K562 (cell line): ENCODE measurements at regions not wholly inside any gene's neighbourhood (a gene's known extent, or its start where the extent isn't known, plus 50 kb on each side); places are given as distances from the start of the nearest gene placed in this dataset.

Experiments used
- ATAC-seq: fragments of 200-7000 bp; cut with Tn5 transposase; 3 replicates; pipeline ENCODE4 v1.9.1; 2020; ENCODE audit warnings: moderate library complexity
- BruUV-seq: library from RNA; stranded (reverse); fragments of 400-500 nt; replicated peaks from 2 replicates; lab custom pipeline; 2021; lab: Mats Ljungman, UMichigan
- CTCF ChIA-PET: fragments of 300-600 bp; formaldehyde crosslinking; extraction: SDS; loops from one replicate; lab custom pipeline; 2021; ENCODE audit warnings: low intra/inter-chr PET ratio; lab: Yijun Ruan, JAX
- POLR2A ChIA-PET: fragments of 300-600, 350-650 bp; sonication (Branson Sonifier 250); formaldehyde crosslinking; extraction: SDS; loops from one replicate; lab custom pipeline; 2021; ENCODE audit warnings: antibody characterized with exemption, inconsistent platforms; lab: Yijun Ruan, JAX
- DNase-seq, 4 experiments: peaks; one replicate each; pipeline versions ENCODE4 v3.0.0 to v3.0.0-alpha.2; 2011 to 2018; ENCODE audit warnings: low spot score in 3 of 4, mixed read lengths in 3 of 4; ENCODE audit errors: extremely low read depth in 1 of 4
- FAIRE-seq: peaks from 2 replicates; lab custom pipeline; 2011; peaks lifted over from hg19 to GRCh38; lab: Jason Lieb, UNC
- H2AFZ ChIP-seq: 2 replicates; pipeline ENCODE4 v1.6.0; 2011; ENCODE audit warnings: low read depth, low read length, control low read depth, inconsistent platforms
- H3K27ac ChIP-seq: fragments of 200-600 bp; 3 replicates; pipeline ENCODE4 v1.8.0; 2011; ENCODE audit warnings: low read depth, mild to moderate bottlenecking, control low read depth, inconsistent platforms, low read length, moderate library complexity, mixed read lengths; ENCODE audit errors: extremely low read depth
- H3K27me3 ChIP-seq, 2 experiments: fragments of 300-600 bp in 1 of 2; 2 replicates in 1 of 2; 3 replicates in 1 of 2; pipeline versions ENCODE4 v1.6.0 to v1.8.0; 2011; ENCODE audit warnings: inconsistent platforms in 2 of 2, low read length in 2 of 2, mild to moderate bottlenecking in 1 of 2, mixed read lengths in 1 of 2, moderate library complexity in 1 of 2; ENCODE audit not compliant: control insufficient read depth in 2 of 2, insufficient read depth in 2 of 2
- H3K36me3 ChIP-seq: fragments of 300-600 bp; 3 replicates; pipeline ENCODE4 v1.8.0; 2011; ENCODE audit warnings: mild to moderate bottlenecking, low read length, inconsistent platforms; ENCODE audit not compliant: control insufficient read depth, insufficient read depth
- H3K4me1 ChIP-seq, 2 experiments: fragments of 200-600 bp in 1 of 2; replicated peaks in 1 of 2; 2 replicates in 1 of 2; 3 replicates in 1 of 2; pipeline versions ENCODE4 v1.5.1 to v1.8.0; 2011; ENCODE audit warnings: inconsistent platforms in 2 of 2, low read length in 2 of 2, mild to moderate bottlenecking in 1 of 2, mixed read lengths in 1 of 2, moderate library complexity in 1 of 2; ENCODE audit not compliant: control insufficient read depth in 2 of 2, insufficient read depth in 2 of 2
- H3K4me2 ChIP-seq: 2 replicates; pipeline ENCODE4 v1.6.1; 2011; ENCODE audit warnings: low read length, control low read depth, inconsistent platforms, mixed read lengths; ENCODE audit not compliant: insufficient read depth
- H3K4me3 ChIP-seq: fragments of 200-600 bp; sonication (generic), shearing (Covaris generic); 2 replicates; pipeline ENCODE4 v1.5.1; 2016; ENCODE audit warnings: control low read depth, inconsistent platforms
- H3K79me2 ChIP-seq: fragments of 200-600 bp; 3 replicates; pipeline ENCODE4 v1.8.0; 2011; ENCODE audit warnings: low read length, inconsistent platforms; ENCODE audit not compliant: control insufficient read depth, insufficient read depth
- H3K9ac ChIP-seq, 2 experiments: 2 replicates each; pipeline versions ENCODE4 v1.6.0 to v1.6.1; 2011; ENCODE audit warnings: low read depth in 2 of 2, low read length in 2 of 2, control low read depth in 1 of 2, inconsistent platforms in 1 of 2, mild to moderate bottlenecking in 1 of 2, mixed read lengths in 1 of 2; ENCODE audit not compliant: insufficient read depth in 1 of 2
- H3K9me1 ChIP-seq: one replicate; pipeline ENCODE4 v1.6.0; 2011; ENCODE audit warnings: inconsistent platforms, mild to moderate bottlenecking, low read length, moderate library complexity; ENCODE audit not compliant: control insufficient read depth, insufficient read depth
- H3K9me3 ChIP-seq: replicated peaks from 2 replicates; pipeline ENCODE4 v1.5.1; 2011; ENCODE audit warnings: low read depth, low read length, inconsistent platforms; ENCODE audit not compliant: control insufficient read depth, insufficient read depth
- H4K20me1 ChIP-seq: replicated peaks from 2 replicates; pipeline ENCODE4 v1.6.1; 2011; ENCODE audit warnings: low read length, inconsistent platforms, mixed read lengths; ENCODE audit not compliant: control insufficient read depth, insufficient read depth
- CC2D1A ChIP-seq: fragments of 450-650 bp; IDR thresholded peaks from 2 replicates; pipeline ENCODE4 v1.6.1; 2017; ENCODE audit warnings: mild to moderate bottlenecking
- CCNT2 ChIP-seq: IDR thresholded peaks from 2 replicates; pipeline ENCODE4 v1.6.1; 2011; ENCODE audit warnings: borderline replicate concordance, low read depth, mild to moderate bottlenecking, moderate library complexity, mixed read lengths, low read length; ENCODE audit not compliant: insufficient read length; ENCODE audit errors: extremely low read depth
- FOXK1 ChIP-seq: sonication (generic); formaldehyde crosslinking; IDR thresholded peaks from 2 replicates; pipeline ENCODE4 v1.8.0; 2022; ENCODE audit warnings: missing genetic modification reagents, mild to moderate bottlenecking, borderline replicate concordance
- GTF3C2 ChIP-seq: IDR thresholded peaks from 3 replicates; pipeline ENCODE4 v1.6.1; 2011; ENCODE audit warnings: borderline replicate concordance, mild to moderate bottlenecking, moderate library complexity; ENCODE audit not compliant: insufficient read length; ENCODE audit errors: extremely low read depth
- HMG20B ChIP-seq: fragments of 250-450 bp; sonication (Bioruptor Pico); IDR thresholded peaks from 2 replicates; pipeline ENCODE4 v1.5.0; 2021; ENCODE audit warnings: mild to moderate bottlenecking
- PURB ChIP-seq: sonication (generic); formaldehyde crosslinking; IDR thresholded peaks from 2 replicates; pipeline ENCODE4 v1.9.0; 2021; ENCODE audit warnings: low read depth, mild to moderate bottlenecking, missing genetic modification reagents
- RBM34 ChIP-seq: fragments of 200-400 bp; formaldehyde crosslinking; IDR thresholded peaks from 2 replicates; pipeline ENCODE4 v1.6.1; 2018; ENCODE audit warnings: low read length, borderline replicate concordance; ENCODE audit not compliant: insufficient read depth
- TRIM25 ChIP-seq: fragments of 450-650 bp; IDR thresholded peaks from 2 replicates; pipeline ENCODE4 v1.7.0; 2016; ENCODE audit warnings: borderline replicate concordance
- ZFP36 ChIP-seq: fragments of 150-350 bp; IDR thresholded peaks from 2 replicates; pipeline ENCODE4 v1.6.1; 2018; ENCODE audit warnings: low read length, low read depth; ENCODE audit not compliant: partially characterized antibody
- ZNF239 ChIP-seq: fragments of 250-450 bp; sonication (Bioruptor Pico); IDR thresholded peaks from 2 replicates; pipeline ENCODE4 v1.4.0; 2020; ENCODE audit warnings: mild to moderate bottlenecking
- ZNF408 ChIP-seq: fragments of 250-450 bp; sonication (Bioruptor Pico); IDR thresholded peaks from 2 replicates; pipeline ENCODE4 v1.4.0; 2020; ENCODE audit warnings: low read depth, mild to moderate bottlenecking, moderate library complexity
- WGBS: fragments of 100-300 bp; shearing (Covaris generic); methylation state at CpG from one replicate; pipeline ENCODE4 v1.1.6; 2016; ENCODE audit warnings: low coverage, mixed read lengths; ENCODE audit not compliant: insufficient coverage; ENCODE audit errors: missing lambda C conversion rate; 5-methylcytosine and 5-hydroxymethylcytosine counted together
- in situ Hi-C: fragments of 300-500 bp; cut with MboI; formaldehyde crosslinking; loops from 4 replicates; pipeline ENCODE4 v1.15.0; 2018; ENCODE audit warnings: inconsistent platforms, mixed read lengths
- intact Hi-C: fragments of 100-400 bp; cut with micrococcal nuclease; formaldehyde crosslinking; loops from 2 replicates; pipeline ENCODE4 v1.14.2; 2022

GRCh38 chr1:94623560-94624148 is 82.1 kb upstream of the F3 start:
- H4K20me1 ChIP-seq: peaks cover 6% of the 10 kb centered on the region; the same call in 1 of the 2 replicates
- no peak overlapping the region for H3K4me2 ChIP-seq

GRCh38 chr1:94622757-94623156 is 81.2 kb upstream of the F3 start:
- DNase-seq: no peak
- H3K27me3 ChIP-seq: peaks cover 9 to 50% of the 10 kb centered on the region in 2 experiments
- no TSS peak for BruUV-seq
- no peak overlapping the region for H3K4me3 ChIP-seq
- no peaks in the 10 kb centered on the region for H3K9me3 ChIP-seq
- FAIRE-seq: no peak
- 40% methylated on average over 8 of the region's 10 CpGs for WGBS
- no peak overlapping the region for H3K4me2 ChIP-seq
- POLR2A ChIA-PET: interaction anchor here (0.6 kb wide), 1 partner anchor 10 kb away, joined by 3 read pairs; no protein-coding TSS in a partner anchor
- peaks cover 0 to 4% of the 10 kb centered on the region in 2 experiments; a peak in 2 of 5 replicates for H3K4me1 ChIP-seq
- no peaks in the 10 kb centered on the region for H3K36me3 ChIP-seq
- no peak overlapping the region for H3K27ac ChIP-seq
- intact Hi-C loops (no loop called here), in situ Hi-C loops (no loop called here)
- H4K20me1 ChIP-seq: peaks cover 6% of the 10 kb centered on the region; the same call in 1 of the 2 replicates
- no peak overlapping the region for H2AFZ ChIP-seq
- H3K9ac ChIP-seq: no peak overlapping the region
- no peak for ATAC-seq
- CTCF ChIA-PET: no interaction called here
- H3K79me2 ChIP-seq: no peaks in the 10 kb centered on the region
- H3K9me1 ChIP-seq: no peaks in the 10 kb centered on the region
- TF ChIP-seq ZFP36: no peak
- no peak for TF ChIP-seq GTF3C2
- no peak for TF ChIP-seq TRIM25
- TF ChIP-seq FOXK1 (CRISPR knock-in tag): no peak

More at GRCh38 chr1:94623560-94624148, 82.1 kb upstream of the F3 start:
- in situ Hi-C loops: no loop called here
- FAIRE-seq (no peak), DNase-seq (no peak), ATAC-seq (no peak)
- peaks cover 12 to 49% of the 10 kb centered on the region in 2 experiments for H3K27me3 ChIP-seq
- peaks cover 0 to 4% of the 10 kb centered on the region in 2 experiments; a peak in 2 of 5 replicates for H3K4me1 ChIP-seq
- POLR2A ChIA-PET: interaction anchor here (1.3 kb wide), 1 partner anchor 19 kb away, joined by 3 read pairs; no protein-coding TSS in a partner anchor
- no peaks in the 10 kb centered on the region for H3K9me3 ChIP-seq
- H3K9me1 ChIP-seq: no peaks in the 10 kb centered on the region
- TF ChIP-seq HMG20B (CRISPR knock-in tag): no peak
- no peak for TF ChIP-seq ZNF408
- no peak for TF ChIP-seq RBM34
- TF ChIP-seq CCNT2: no peak
- no peak for TF ChIP-seq CC2D1A
- TF ChIP-seq ZNF239: no peak
- TF ChIP-seq PURB (CRISPR knock-in tag): no peak
- TF ChIP-seq, all 486 proteins: peak for 0
- intact Hi-C loops: no loop called here
- no peak overlapping the region for H3K27ac ChIP-seq
- no peak overlapping the region for H3K4me3 ChIP-seq
- CTCF ChIA-PET: no interaction called here
- H2AFZ ChIP-seq: no peak overlapping the region
- BruUV-seq: no TSS peak
- WGBS: 5% methylated on average over 8 of the region's 8 CpGs
- H3K36me3 ChIP-seq: no peaks in the 10 kb centered on the region
- H3K79me2 ChIP-seq: no peaks in the 10 kb centered on the region
- no peak overlapping the region for H3K9ac ChIP-seq
